Panc1 (cell line): ENCODE measurements at regions not wholly inside any gene's neighbourhood (a gene's known extent, or its start where the extent isn't known, plus 50 kb on each side); places are given as distances from the start of the nearest gene placed in this dataset.

Source experiments
- ATAC-seq: fragments of 200-7000 bp; cut with Tn5 transposase; 2 replicates; pipeline ENCODE4 v1.9.1; 2020; ENCODE audit warnings: mild to moderate bottlenecking, moderate library complexity
- BruUV-seq: library from RNA; stranded (reverse); fragments of 400-500 nt; replicated peaks from 2 replicates; lab custom pipeline; 2021; lab: Mats Ljungman, UMichigan
- CTCF ChIA-PET: fragments of 300-600 bp; sonication (Branson Sonifier 250); formaldehyde crosslinking; loops from one replicate; lab custom pipeline; 2022; ENCODE audit warnings: antibody characterized with exemption; lab: Charles Lee
- POLR2A ChIA-PET: fragments of 300-600 bp; sonication (Branson Sonifier 250); formaldehyde crosslinking; loops from one replicate; lab custom pipeline; 2022; ENCODE audit warnings: antibody characterized with exemption; lab: Charles Lee
- DNase-seq: peaks from one replicate; pipeline ENCODE4 v3.0.0-alpha.2; 2010; ENCODE audit warnings: low read depth, low spot score
- H3K27ac ChIP-seq: 2 replicates; pipeline ENCODE4 v1.5.1; 2011; ENCODE audit warnings: mild to moderate bottlenecking, low read length, inconsistent platforms
- H3K27me3 ChIP-seq: fragments of 200-500 bp; sonication (Bioruptor generic); 2 replicates; pipeline ENCODE4 v1.6.0; 2014; ENCODE audit warnings: low read length, inconsistent platforms; ENCODE audit not compliant: control insufficient read depth, insufficient read depth
- H3K36me3 ChIP-seq: fragments of 200-500 bp; sonication (Bioruptor generic); 2 replicates; pipeline ENCODE4 v1.5.1; 2014; ENCODE audit warnings: inconsistent platforms, mild to moderate bottlenecking, low read length, moderate library complexity; ENCODE audit not compliant: control insufficient read depth, insufficient read depth
- H3K4me1 ChIP-seq: 2 replicates; pipeline ENCODE4 v1.5.1; 2011; ENCODE audit warnings: inconsistent platforms, mild to moderate bottlenecking, low read length, moderate library complexity; ENCODE audit not compliant: control insufficient read depth, insufficient read depth
- H3K4me3 ChIP-seq, 2 experiments: 2 replicates each; pipeline ENCODE4 v1.5.1; 2011 to 2012; ENCODE audit warnings: low read depth in 2 of 2, low read length in 2 of 2, mild to moderate bottlenecking in 2 of 2, inconsistent platforms in 1 of 2, moderate library complexity in 1 of 2
- H3K9me3 ChIP-seq: fragments of 200-500 bp; sonication (Bioruptor generic); 2 replicates; pipeline ENCODE4 v1.5.1; 2014; ENCODE audit warnings: low read depth, mild to moderate bottlenecking, inconsistent platforms, low read length, moderate library complexity; ENCODE audit not compliant: control insufficient read depth, insufficient read depth
- POLR2AphosphoS5 ChIP-seq: IDR thresholded peaks from 2 replicates; pipeline ENCODE4 v1.6.1; 2012; ENCODE audit warnings: mild to moderate bottlenecking, low read depth, low read length, moderate library complexity
- REST ChIP-seq, 2 experiments: IDR thresholded peaks; 2 replicates each; pipeline ENCODE4 v1.6.1; 2011 to 2012; ENCODE audit warnings: low read depth in 2 of 2, control low read depth in 1 of 2, low read length in 1 of 2, mild to moderate bottlenecking in 1 of 2, moderate library complexity in 1 of 2; ENCODE audit not compliant: insufficient read depth in 1 of 2
- SIN3A ChIP-seq: IDR thresholded peaks from 2 replicates; pipeline ENCODE4 v1.6.1; 2012; ENCODE audit warnings: low read depth, mild to moderate bottlenecking, low read length, moderate library complexity, borderline replicate concordance; ENCODE audit not compliant: insufficient read depth
- TCF7L2 ChIP-seq: IDR thresholded peaks from 2 replicates; pipeline ENCODE4 v1.6.1; 2011; ENCODE audit warnings: mild to moderate bottlenecking, low read depth, low read length, inconsistent platforms
- in situ Hi-C: cut with HindIII; loops from 2 replicates; pipeline ENCODE4 v1.10.0; 2016; ENCODE audit warnings: low sequenced_read_pairs, low pct_unique_long_range_greater_than_20kb
- intact Hi-C: fragments of 100-400 bp; cut with micrococcal nuclease; formaldehyde crosslinking; loops from one replicate; pipeline ENCODE4 v1.10.0; 2022; ENCODE audit not compliant: unreplicated experiment
- TF ChIP-seq, protein P1 (sequence below): fragments of 450-650 bp; IDR thresholded peaks from 2 replicates; pipeline ENCODE4 v1.5.1; 2017; ENCODE audit warnings: mild to moderate bottlenecking

GRCh38 chrX:113289503-113289902 is 448.9 kb upstream of the AMOT start:
- no peak for DNase-seq
- ATAC-seq: no peak
- H3K27me3 ChIP-seq: no peaks in the 10 kb centered on the region
- intact Hi-C loops: no loop called here
- no peaks in the 10 kb centered on the region for H3K36me3 ChIP-seq
- TF ChIP-seq, protein P1, sequence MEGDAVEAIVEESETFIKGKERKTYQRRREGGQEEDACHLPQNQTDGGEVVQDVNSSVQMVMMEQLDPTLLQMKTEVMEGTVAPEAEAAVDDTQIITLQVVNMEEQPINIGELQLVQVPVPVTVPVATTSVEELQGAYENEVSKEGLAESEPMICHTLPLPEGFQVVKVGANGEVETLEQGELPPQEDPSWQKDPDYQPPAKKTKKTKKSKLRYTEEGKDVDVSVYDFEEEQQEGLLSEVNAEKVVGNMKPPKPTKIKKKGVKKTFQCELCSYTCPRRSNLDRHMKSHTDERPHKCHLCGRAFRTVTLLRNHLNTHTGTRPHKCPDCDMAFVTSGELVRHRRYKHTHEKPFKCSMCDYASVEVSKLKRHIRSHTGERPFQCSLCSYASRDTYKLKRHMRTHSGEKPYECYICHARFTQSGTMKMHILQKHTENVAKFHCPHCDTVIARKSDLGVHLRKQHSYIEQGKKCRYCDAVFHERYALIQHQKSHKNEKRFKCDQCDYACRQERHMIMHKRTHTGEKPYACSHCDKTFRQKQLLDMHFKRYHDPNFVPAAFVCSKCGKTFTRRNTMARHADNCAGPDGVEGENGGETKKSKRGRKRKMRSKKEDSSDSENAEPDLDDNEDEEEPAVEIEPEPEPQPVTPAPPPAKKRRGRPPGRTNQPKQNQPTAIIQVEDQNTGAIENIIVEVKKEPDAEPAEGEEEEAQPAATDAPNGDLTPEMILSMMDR: no peak
- TF ChIP-seq POLR2AphosphoS5 (no peak), TCF7L2 (no peak), SIN3A (no peak), REST (IDR thresholded peaks at IDR 0.05; ENCODE audit: insufficient read depth in 1 of 2, low read depth in 2 of 2, low read length in 1 of 2) (no peak)
- no peaks in the 10 kb centered on the region for H3K9me3 ChIP-seq
- no TSS peak for BruUV-seq
- in situ Hi-C loops: no loop called here
- H3K4me1 ChIP-seq: no peaks in the 10 kb centered on the region
- H3K4me3 ChIP-seq: no peak overlapping the region
- POLR2A ChIA-PET: no interaction called here
- no peak overlapping the region for H3K27ac ChIP-seq
- CTCF ChIA-PET: no interaction called here

- DNase-seq (no peak), ATAC-seq (no peak)
- in situ Hi-C loops: no loop called here
- H3K27me3 ChIP-seq: no peaks in the 10 kb centered on the region
- TF ChIP-seq POLR2AphosphoS5 (no peak), SIN3A (no peak), TCF7L2 (no peak), REST (IDR thresholded peaks at IDR 0.05; ENCODE audit: insufficient read depth in 1 of 2, low read depth in 2 of 2, low read length in 1 of 2) (no peak)
- TF ChIP-seq, protein P1: no peak
- H3K27ac ChIP-seq: no peak overlapping the region
- no peak overlapping the region for H3K4me3 ChIP-seq
- intact Hi-C loops: no loop called here
- H3K4me1 ChIP-seq: no peaks in the 10 kb centered on the region
- BruUV-seq: no TSS peak
- H3K36me3 ChIP-seq: no peaks in the 10 kb centered on the region
- CTCF ChIA-PET: no interaction called here
- POLR2A ChIA-PET: no interaction called here
- H3K9me3 ChIP-seq: no peaks in the 10 kb centered on the region
These were observed 447.1 kb upstream of the AMOT start for GRCh38 chrX:113287761-113288160.
